ENCODE measurements at regions not wholly inside any gene's neighbourhood (a gene's known extent, or its start where the extent isn't known, plus 50 kb on each side); places are given as distances from the start of the nearest gene placed in this dataset.

DNA sequence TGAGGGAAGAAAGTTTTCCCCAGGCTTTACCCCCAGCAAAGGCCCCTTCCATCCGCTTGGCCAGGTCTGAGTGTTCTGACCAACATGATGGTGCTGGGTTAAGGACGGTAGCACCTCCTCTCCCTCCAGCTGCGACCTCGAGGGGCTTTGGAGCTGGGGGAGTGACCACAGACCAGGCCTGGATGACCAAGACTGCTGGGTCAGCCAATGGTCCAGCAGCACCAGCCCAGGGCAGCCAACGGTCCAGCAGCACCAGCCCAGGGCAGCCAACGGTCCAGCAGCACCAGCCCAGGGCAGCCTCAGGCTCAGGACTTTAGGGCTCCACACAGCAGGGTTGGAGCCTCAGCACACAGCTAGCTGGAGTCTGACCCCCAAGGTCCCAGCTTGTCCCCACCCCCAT, 57.2 kb upstream of the CNOT6 start:
- TF ChIP-seq, protein P1, sequence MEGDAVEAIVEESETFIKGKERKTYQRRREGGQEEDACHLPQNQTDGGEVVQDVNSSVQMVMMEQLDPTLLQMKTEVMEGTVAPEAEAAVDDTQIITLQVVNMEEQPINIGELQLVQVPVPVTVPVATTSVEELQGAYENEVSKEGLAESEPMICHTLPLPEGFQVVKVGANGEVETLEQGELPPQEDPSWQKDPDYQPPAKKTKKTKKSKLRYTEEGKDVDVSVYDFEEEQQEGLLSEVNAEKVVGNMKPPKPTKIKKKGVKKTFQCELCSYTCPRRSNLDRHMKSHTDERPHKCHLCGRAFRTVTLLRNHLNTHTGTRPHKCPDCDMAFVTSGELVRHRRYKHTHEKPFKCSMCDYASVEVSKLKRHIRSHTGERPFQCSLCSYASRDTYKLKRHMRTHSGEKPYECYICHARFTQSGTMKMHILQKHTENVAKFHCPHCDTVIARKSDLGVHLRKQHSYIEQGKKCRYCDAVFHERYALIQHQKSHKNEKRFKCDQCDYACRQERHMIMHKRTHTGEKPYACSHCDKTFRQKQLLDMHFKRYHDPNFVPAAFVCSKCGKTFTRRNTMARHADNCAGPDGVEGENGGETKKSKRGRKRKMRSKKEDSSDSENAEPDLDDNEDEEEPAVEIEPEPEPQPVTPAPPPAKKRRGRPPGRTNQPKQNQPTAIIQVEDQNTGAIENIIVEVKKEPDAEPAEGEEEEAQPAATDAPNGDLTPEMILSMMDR (IDR thresholded peaks at IDR 0.05) = no peak
- TF ChIP-seq POLR2A (IDR thresholded peaks at IDR 0.05) = no peak
